Smooth muscle cell (in vitro differentiated cells): ENCODE measurements at regions not wholly inside any gene's neighbourhood (a gene's known extent, or its start where the extent isn't known, plus 50 kb on each side); places are given as distances from the start of the nearest gene placed in this dataset.

Experiments used
- DNase-seq: peaks from one replicate; lab custom pipeline; 2025; ENCODE audit not compliant: unreplicated experiment; lab: John Stamatoyannopoulos, UW
- H2AFZ ChIP-seq: fragments of 200-600 bp; sonication (generic); 2 replicates; pipeline ENCODE4 v1.6.0; 2016; ENCODE audit warnings: antibody characterized with exemption, low read depth, mild to moderate bottlenecking
- H3F3A ChIP-seq: fragments of 200-600 bp; sonication (generic); 2 replicates; pipeline ENCODE4 v1.6.0; 2017; ENCODE audit warnings: antibody characterized with exemption, low read depth
- H3K27ac ChIP-seq: fragments of 200-600 bp; sonication (generic); 2 replicates; pipeline ENCODE4 v1.5.1; 2016; ENCODE audit warnings: low read depth, mild to moderate bottlenecking
- H3K27me3 ChIP-seq: fragments of 200-600 bp; sonication (generic); 2 replicates; pipeline ENCODE4 v1.6.1; 2016; ENCODE audit warnings: low read depth, mild to moderate bottlenecking
- H3K36me3 ChIP-seq: fragments of 200-600 bp; sonication (generic); 2 replicates; pipeline ENCODE4 v1.5.1; 2016; ENCODE audit warnings: low read depth
- H3K4me1 ChIP-seq: fragments of 200-600 bp; sonication (generic); 2 replicates; pipeline ENCODE4 v1.5.1; 2016; ENCODE audit warnings: low read depth
- H3K4me2 ChIP-seq: fragments of 200-600 bp; sonication (generic); 2 replicates; pipeline ENCODE4 v1.6.0; 2016; ENCODE audit warnings: mild to moderate bottlenecking
- H3K4me3 ChIP-seq: fragments of 200-600 bp; sonication (generic); 2 replicates; pipeline ENCODE4 v1.5.1; 2016; ENCODE audit warnings: mild to moderate bottlenecking
- H3K79me2 ChIP-seq: fragments of 200-600 bp; sonication (generic); 2 replicates; pipeline ENCODE4 v1.6.0; 2016; ENCODE audit warnings: low read depth, mild to moderate bottlenecking
- H3K9ac ChIP-seq: fragments of 200-600 bp; sonication (generic); 2 replicates; pipeline ENCODE4 v1.6.0; 2016; ENCODE audit warnings: low read depth
- H3K9me3 ChIP-seq: fragments of 200-600 bp; sonication (generic); replicated peaks from 2 replicates; pipeline ENCODE4 v1.5.1; 2016; ENCODE audit warnings: low read depth
- H4K20me1 ChIP-seq: fragments of 200-600 bp; sonication (generic); 2 replicates; pipeline ENCODE4 v1.6.0; 2016; ENCODE audit warnings: low read depth
- CTCF ChIP-seq: fragments of 200-600 bp; sonication (generic); IDR thresholded peaks from 2 replicates; pipeline ENCODE4 v1.5.1; 2017; ENCODE audit warnings: borderline replicate concordance, mild to moderate bottlenecking, antibody characterized with exemption; ENCODE audit not compliant: insufficient read depth, poor library complexity, severe bottlenecking
- WGBS: methylation state at CpG from one replicate; pipeline ENCODE4 v1.1.7; 2016; ENCODE audit warnings: low lambda C conversion rate; 5-methylcytosine and 5-hydroxymethylcytosine counted together

GRCh38 chr3:153337369-153337768, 175.3 kb downstream of the RAP2B start:
- H3K79me2 ChIP-seq = no peaks in the 10 kb centered on the region
- no peak overlapping the region for H3K27ac ChIP-seq
- H3K4me3 ChIP-seq = no peak overlapping the region
- TF ChIP-seq CTCF = no peak
- no peaks in the 10 kb centered on the region for H3K9me3 ChIP-seq
- WGBS = 81% methylated on average over 3 of the region's 3 CpGs
- no peak overlapping the region for H3K9ac ChIP-seq
- H3K36me3 ChIP-seq = no peaks in the 10 kb centered on the region
- no peak for DNase-seq
- no peak overlapping the region for H2AFZ ChIP-seq
- no peak overlapping the region for H3K4me2 ChIP-seq
- no peaks in the 10 kb centered on the region for H3K27me3 ChIP-seq
- H3K4me1 ChIP-seq = no peaks in the 10 kb centered on the region
- peaks cover 7% of the 10 kb centered on the region for H3F3A ChIP-seq
- H4K20me1 ChIP-seq = no peaks in the 10 kb centered on the region

GRCh38 chr3:153338487-153338886, 176.5 kb downstream of the RAP2B start:
- Histone ChIP-seq H3K27me3 (no peaks in the 10 kb centered on the region), H4K20me1 (no peaks in the 10 kb centered on the region), H3K79me2 (no peaks in the 10 kb centered on the region), H3K36me3 (no peaks in the 10 kb centered on the region), H3K27ac (peak overlapping the region; percentile 92), H3K9me3 (no peaks in the 10 kb centered on the region), H3K4me3 (no peak overlapping the region), H3K4me1 (peaks cover 2% of the 10 kb centered on the region), H3K4me2 (peak overlapping the region; percentile 60), H2AFZ (peak overlapping the region; percentile 71), H3F3A (peaks cover 7% of the 10 kb centered on the region), H3K9ac (peak overlapping the region; percentile 49)
- DNase-seq = no peak
- 36% methylated on average over 3 of the region's 3 CpGs for WGBS
- TF ChIP-seq CTCF = no peak

- peak overlapping the region; percentile 49 for H3K9ac ChIP-seq
- no peak for TF ChIP-seq CTCF
- no peaks in the 10 kb centered on the region for H3K36me3 ChIP-seq
- H2AFZ ChIP-seq = peak overlapping the region; percentile 71
- peak overlapping the region; percentile 60 for H3K4me2 ChIP-seq
- no peaks in the 10 kb centered on the region for H3K79me2 ChIP-seq
- no peaks in the 10 kb centered on the region for H4K20me1 ChIP-seq
- H3K4me3 ChIP-seq = no peak overlapping the region
- DNase-seq = no peak
- H3K9me3 ChIP-seq = no peaks in the 10 kb centered on the region
- H3K4me1 ChIP-seq = peaks cover 5% of the 10 kb centered on the region
- peak overlapping the region; percentile 92 for H3K27ac ChIP-seq
- no peaks in the 10 kb centered on the region for H3K27me3 ChIP-seq
- peaks cover 7% of the 10 kb centered on the region for H3F3A ChIP-seq
Observed at GRCh38 chr3:153339065-153339464, 177.0 kb downstream of the RAP2B start.

- no peak overlapping the region for H3K4me3 ChIP-seq
- H3K27ac ChIP-seq = peak overlapping the region; percentile 11
- peaks cover 5% of the 10 kb centered on the region for H3K4me1 ChIP-seq
- no peak overlapping the region for H3K4me2 ChIP-seq
- no peaks in the 10 kb centered on the region for H3K27me3 ChIP-seq
- WGBS = 62% methylated on average over 3 of the region's 3 CpGs
- H3K36me3 ChIP-seq = no peaks in the 10 kb centered on the region
- H2AFZ ChIP-seq = peak overlapping the region; percentile 5
- no peak for DNase-seq
- H4K20me1 ChIP-seq = no peaks in the 10 kb centered on the region
- H3F3A ChIP-seq = no peaks in the 10 kb centered on the region
- no peaks in the 10 kb centered on the region for H3K9me3 ChIP-seq
- H3K9ac ChIP-seq = no peak overlapping the region
- H3K79me2 ChIP-seq = no peaks in the 10 kb centered on the region
- no peak for TF ChIP-seq CTCF
Observed at GRCh38 chr3:153343988-153344782, 182.2 kb downstream of the RAP2B start.
